Fibroblast of skin of right biceps (primary cell): ENCODE measurements at regions not wholly inside any gene's neighbourhood (a gene's known extent, or its start where the extent isn't known, plus 50 kb on each side); places are given as distances from the start of the nearest gene placed in this dataset.
A peak's percentile ranks its signal among the peaks of the same experiment; 100 is the strongest.
"Not testable (repeated sequence)": the region's sequence is repeated elsewhere in the genome, so short reads cannot be mapped to it uniquely, and the experiment has no call there.

Source experiments
- DNase-seq: peaks from one replicate; pipeline ENCODE4 v3.0.0-alpha.2; 2013

DNA sequence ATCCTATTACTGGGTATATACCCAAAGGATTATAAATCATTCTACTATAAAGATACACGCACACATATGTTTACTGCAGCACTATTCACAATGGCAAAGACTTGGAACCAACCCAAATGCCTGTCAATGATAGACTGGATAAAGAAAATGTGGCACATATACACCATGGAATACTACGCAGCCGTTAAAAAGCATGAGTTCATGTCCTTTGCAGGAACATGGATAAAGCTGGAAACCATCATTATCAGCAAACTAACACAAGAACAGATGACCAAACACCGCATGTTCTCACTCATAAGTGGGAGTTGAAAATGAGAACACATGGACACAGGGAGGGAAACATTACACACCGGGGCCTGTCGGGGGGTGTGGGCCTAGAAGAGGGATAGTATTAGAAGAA is 307.4 kb upstream of the TBX18 start:
- DNase-seq, result not testable (repeated sequence)

GRCh38 chr6:85069577-85069976 is 305.2 kb upstream of the TBX18 start:
- no peak for DNase-seq

- DNase-seq, result no peak
These were observed 303.8 kb upstream of the TBX18 start for GRCh38 chr6:85068221-85068620.

- DNase-seq, result no peak
These were observed 301.9 kb upstream of the TBX18 start for GRCh38 chr6:85066266-85066665.

- DNase-seq, result peak; percentile 50
These were observed 301.4 kb upstream of the TBX18 start for GRCh38 chr6:85065831-85066230.

DNA sequence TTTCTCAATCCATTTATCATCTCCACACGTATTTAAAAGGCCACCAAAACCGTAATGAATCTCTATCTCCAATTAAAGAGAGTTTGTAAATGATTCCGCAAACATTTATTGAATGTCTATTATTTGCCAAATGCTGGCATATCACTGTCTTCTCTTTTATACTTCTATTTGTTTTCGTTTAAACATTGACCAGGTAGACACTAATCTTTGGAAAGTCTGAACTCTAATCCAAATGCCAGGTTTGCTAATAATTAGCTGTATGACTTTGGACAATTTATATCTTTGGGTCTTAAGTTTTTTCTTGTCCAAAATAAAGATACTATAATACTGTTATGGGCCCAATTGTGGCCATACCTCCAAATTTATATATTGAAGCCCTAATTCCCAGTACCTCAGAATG is 299.2 kb upstream of the TBX18 start:
- DNase-seq, result no peak

- no peak for DNase-seq
These were observed 298.5 kb upstream of the TBX18 start for GRCh38 chr6:85062884-85063283.

- peak; percentile 33 for DNase-seq
These were observed 294.4 kb upstream of the TBX18 start for GRCh38 chr6:85058806-85059205.

- DNase-seq, result peak; percentile 25
These were observed 285.8 kb upstream of the TBX18 start for GRCh38 chr6:85050149-85050548.

DNA sequence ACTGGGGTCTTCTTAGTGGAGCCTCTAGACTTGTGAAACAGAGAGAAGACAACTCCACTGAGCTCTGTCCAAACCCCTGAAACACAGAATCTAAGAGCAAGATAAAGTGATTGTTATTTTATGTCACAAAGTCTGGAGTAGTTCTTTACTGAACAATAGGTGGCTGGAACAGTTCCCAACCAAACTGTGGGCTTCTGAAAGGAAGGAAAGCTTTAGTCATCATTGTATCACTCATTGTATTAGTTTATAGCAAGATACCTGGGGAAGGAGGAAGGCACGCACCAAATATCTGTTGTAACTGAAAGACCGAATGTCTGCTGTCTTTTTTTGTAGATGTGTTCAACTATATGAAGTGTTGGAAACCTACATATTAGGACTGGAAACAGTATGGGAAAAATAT is 284.9 kb upstream of the TBX18 start:
- peak; percentile 32 for DNase-seq

GRCh38 chr6:85047818-85048217 is 283.4 kb upstream of the TBX18 start:
- peak; percentile 32 for DNase-seq

- DNase-seq, result not testable (repeated sequence)
These were observed 281.4 kb upstream of the TBX18 start for GRCh38 chr6:85045767-85046166.

DNA sequence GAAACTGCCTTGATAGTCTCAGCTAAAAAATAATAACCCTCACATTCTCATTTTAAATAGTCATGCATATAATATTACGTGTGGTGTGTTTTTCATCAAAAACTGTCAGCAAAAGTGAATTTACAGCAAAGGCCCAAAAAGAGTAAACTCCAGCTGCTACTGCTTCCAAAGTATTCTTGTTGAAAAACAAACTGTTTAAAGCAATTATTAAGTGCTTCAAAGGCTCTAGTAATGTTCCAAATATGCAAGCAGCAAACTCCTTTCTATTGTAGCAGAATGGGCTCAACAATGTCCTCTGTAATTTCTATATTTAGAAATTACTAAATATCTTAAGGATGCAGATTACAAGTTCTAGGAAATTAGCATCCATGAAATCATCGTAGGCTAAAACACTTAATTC is 280.0 kb upstream of the TBX18 start:
- peak; percentile 56 for DNase-seq

DNA sequence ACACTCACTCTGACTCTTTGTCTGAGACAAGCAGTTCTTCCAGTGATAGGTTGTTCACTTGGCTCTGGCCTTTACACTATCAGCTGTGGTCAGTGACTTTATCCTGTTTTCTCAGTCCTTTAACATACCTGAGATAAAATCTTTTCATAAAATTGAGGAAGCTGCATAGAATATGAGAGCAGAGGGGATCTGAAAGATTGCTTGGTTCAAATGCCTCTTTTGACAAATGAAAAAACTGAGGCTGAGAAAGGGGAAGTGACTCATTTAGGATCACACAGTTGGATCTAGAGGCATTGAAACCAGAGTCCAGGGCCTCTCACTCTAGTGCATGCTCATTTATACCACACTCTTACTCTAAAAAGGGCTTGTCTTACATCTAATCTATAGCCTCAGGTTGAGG is 277.0 kb upstream of the TBX18 start:
- DNase-seq, result peak; percentile 26

GRCh38 chr6:85037221-85037620 is 272.8 kb upstream of the TBX18 start:
- DNase-seq, result no peak

GRCh38 chr6:85035766-85036165 is 271.4 kb upstream of the TBX18 start:
- no peak for DNase-seq

- DNase-seq, result no peak
These were observed 269.1 kb upstream of the TBX18 start for GRCh38 chr6:85033547-85033946.

- no peak for DNase-seq
These were observed 261.6 kb upstream of the TBX18 start for GRCh38 chr6:85026021-85026420.

- DNase-seq, result no peak
These were observed 259.3 kb upstream of the TBX18 start for GRCh38 chr6:85023721-85024120.

GRCh38 chr6:85017352-85017751 is 253.0 kb upstream of the TBX18 start:
- no peak for DNase-seq

DNA sequence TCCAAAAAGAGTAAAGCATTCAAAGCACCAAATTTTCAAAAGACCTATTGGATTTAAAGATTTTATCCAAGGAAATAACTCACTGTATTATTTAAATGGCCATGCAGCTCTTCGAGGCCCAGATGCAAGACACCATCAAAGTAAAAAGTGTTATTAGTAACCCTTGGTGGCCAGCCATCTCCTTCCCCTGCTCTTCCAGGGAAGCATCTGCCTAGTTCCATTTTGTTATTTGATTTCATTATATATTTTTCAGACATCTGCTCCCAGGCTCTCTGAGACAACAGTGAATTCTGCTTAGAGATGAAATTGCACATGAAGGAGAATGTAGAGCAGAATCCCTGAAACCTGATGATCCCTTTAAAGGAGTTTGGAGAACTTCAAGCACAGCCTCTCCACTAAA is 252.3 kb upstream of the TBX18 start:
- DNase-seq, result no peak

DNA sequence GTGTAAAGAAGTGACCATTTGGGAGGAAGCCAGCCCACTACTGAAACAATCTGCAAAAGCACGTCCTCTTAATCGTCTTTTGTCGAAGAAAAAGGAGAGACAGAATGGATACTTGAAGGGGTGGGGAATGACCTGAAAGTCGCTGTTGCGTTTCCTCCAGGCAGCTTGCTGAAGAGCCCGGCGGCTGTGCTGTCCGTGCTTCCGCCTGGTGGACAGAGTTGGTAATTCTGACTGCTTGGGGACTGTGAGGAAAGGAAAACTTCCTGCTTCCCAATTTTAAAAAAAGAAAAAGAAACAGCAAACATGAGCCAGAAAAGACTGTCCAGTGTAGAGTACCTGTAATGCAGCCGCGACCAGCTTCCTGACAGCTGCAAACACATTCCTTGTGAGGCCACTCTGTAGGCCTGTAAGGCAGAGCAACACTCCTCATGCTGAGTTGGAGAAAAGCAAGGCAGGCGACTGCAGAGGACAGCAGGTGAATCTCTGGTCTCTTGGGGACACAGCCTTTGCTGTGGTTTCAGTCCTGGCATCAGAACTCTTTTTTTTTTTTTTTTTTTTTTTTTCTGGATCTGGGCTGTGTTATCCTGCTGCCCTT is 251.1 kb upstream of the TBX18 start:
- peak; percentile 58 for DNase-seq

DNA sequence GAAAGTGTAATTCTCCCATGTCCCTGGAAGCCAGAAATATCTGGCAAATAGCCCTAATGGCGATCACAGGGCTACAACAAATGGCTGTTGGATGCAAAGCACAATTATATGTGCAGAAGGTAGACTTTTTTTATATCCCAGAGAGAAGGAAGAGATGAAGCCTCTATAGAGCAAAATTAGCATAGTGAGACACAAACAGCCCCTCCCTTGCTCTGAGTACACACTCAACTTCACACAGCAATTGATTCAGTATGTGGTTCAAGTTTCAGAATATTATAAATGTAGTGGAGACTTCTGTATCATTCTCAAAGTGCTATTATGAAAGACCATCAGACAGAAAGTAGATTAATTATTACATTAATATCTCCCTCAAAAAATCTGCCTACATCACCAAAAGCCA is 246.5 kb upstream of the TBX18 start:
- no peak for DNase-seq

DNA sequence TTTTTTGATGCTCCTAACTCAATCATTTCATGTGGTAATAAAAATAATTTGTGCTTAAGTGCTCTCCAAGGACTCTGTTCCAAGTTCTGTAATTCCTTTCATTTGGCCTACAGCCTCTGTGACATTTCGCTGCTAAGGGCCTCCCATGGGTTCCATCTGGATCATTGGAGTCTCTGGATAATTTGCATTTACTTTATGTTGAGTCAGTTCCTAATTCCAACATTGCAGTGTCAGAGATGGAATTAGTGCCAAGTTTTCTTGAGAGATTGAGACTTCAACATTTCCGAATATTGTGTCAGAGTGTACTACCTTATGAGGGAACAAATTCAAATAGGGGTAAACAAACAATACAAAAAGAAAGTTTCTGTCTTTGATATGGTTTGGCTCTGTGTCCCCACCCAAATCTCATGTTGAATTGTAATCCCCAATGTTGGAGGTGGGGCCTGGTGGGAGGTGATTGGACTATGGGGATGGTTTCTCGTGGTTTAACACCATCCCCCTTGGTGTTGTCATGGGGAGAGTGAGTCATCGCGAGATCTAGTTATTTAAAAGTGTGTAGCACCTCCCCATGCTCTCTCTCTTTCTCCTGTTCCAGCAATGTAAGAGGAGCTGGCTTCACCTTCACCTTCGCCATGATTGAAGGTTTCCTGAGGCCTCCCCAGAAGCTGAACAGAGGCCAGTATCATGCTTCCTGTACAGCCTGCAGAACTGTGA is 244.1 kb upstream of the TBX18 start:
- DNase-seq, result peak; percentile 90

GRCh38 chr6:85006362-85006761 is 242.0 kb upstream of the TBX18 start:
- no peak for DNase-seq
